Chondrocyte (in vitro differentiated cells): ENCODE measurements at regions not wholly inside any gene's neighbourhood (a gene's known extent, or its start where the extent isn't known, plus 50 kb on each side); places are given as distances from the start of the nearest gene placed in this dataset.

ENCODE experiments used
- DNase-seq: peaks from one replicate; pipeline ENCODE4 v3.0.0; 2021; ENCODE audit warnings: mixed read lengths, low spot score
- H3K27ac Mint-ChIP-seq: one replicate; pipeline ENCODE4 v1.8.0; 2021; ENCODE audit warnings: mild to moderate bottlenecking, moderate library complexity, mixed read lengths; ENCODE audit not compliant: unreplicated experiment
- H3K27me3 Mint-ChIP-seq: 2 replicates; pipeline ENCODE4 v1.8.0; 2021; ENCODE audit warnings: low read depth, mixed read lengths
- H3K36me3 Mint-ChIP-seq: 2 replicates; pipeline ENCODE4 v1.8.0; 2021; ENCODE audit warnings: low read depth, mixed read lengths
- H3K4me1 Mint-ChIP-seq: 2 replicates; pipeline ENCODE4 v1.8.0; 2021; ENCODE audit warnings: low read depth, mild to moderate bottlenecking, mixed read lengths
- H3K4me3 Mint-ChIP-seq: one replicate; pipeline ENCODE4 v1.8.0; 2021; ENCODE audit warnings: mild to moderate bottlenecking, moderate library complexity, mixed read lengths; ENCODE audit not compliant: unreplicated experiment
- H3K9me3 Mint-ChIP-seq: 2 replicates; pipeline ENCODE4 v1.8.0; 2021; ENCODE audit warnings: low read depth, mixed read lengths
- CTCF ChIP-seq: fragments of 200-600 bp; sonication (generic); IDR thresholded peaks from 2 replicates; pipeline ENCODE4 v1.5.0; 2021; ENCODE audit warnings: antibody characterized with exemption, mild to moderate bottlenecking, moderate library complexity

GRCh38 chr9:7936163-7936562, 136.6 kb upstream of the DMAC1 start:
- Mint-ChIP-seq H3K36me3 (no peaks in the 10 kb centered on the region), H3K9me3 (peaks cover 10% of the 10 kb centered on the region), H3K27me3 (peaks cover 3% of the 10 kb centered on the region), H3K27ac (no peak overlapping the region), H3K4me1 (peaks cover 13% of the 10 kb centered on the region), H3K4me3 (no peak overlapping the region)
- TF ChIP-seq CTCF: no peak
- no peak for DNase-seq

GRCh38 chr9:7935681-7936080, 136.1 kb upstream of the DMAC1 start:
- no peaks in the 10 kb centered on the region for H3K36me3 Mint-ChIP-seq
- peaks cover 10% of the 10 kb centered on the region for H3K9me3 Mint-ChIP-seq
- TF ChIP-seq CTCF: no peak
- no peak overlapping the region for H3K27ac Mint-ChIP-seq
- no peak for DNase-seq
- no peak overlapping the region for H3K4me3 Mint-ChIP-seq
- peaks cover 5% of the 10 kb centered on the region for H3K27me3 Mint-ChIP-seq
- H3K4me1 Mint-ChIP-seq: peaks cover 13% of the 10 kb centered on the region

- TF ChIP-seq CTCF: no peak
- H3K4me1 Mint-ChIP-seq: peaks cover 8% of the 10 kb centered on the region
- no peaks in the 10 kb centered on the region for H3K36me3 Mint-ChIP-seq
- no peaks in the 10 kb centered on the region for H3K9me3 Mint-ChIP-seq
- H3K4me3 Mint-ChIP-seq: no peak overlapping the region
- H3K27ac Mint-ChIP-seq: no peak overlapping the region
- no peak for DNase-seq
- H3K27me3 Mint-ChIP-seq: peaks cover 6% of the 10 kb centered on the region
Measured at GRCh38 chr9:7932767-7933166, 133.2 kb upstream of the DMAC1 start.

GRCh38 chr9:7930613-7931012, 131.0 kb upstream of the DMAC1 start:
- Mint-ChIP-seq H3K4me3 (no peak overlapping the region), H3K4me1 (no peaks in the 10 kb centered on the region)

GRCh38 chr9:7921545-7922197, 122.1 kb upstream of the DMAC1 start:
- H3K9me3 Mint-ChIP-seq: no peaks in the 10 kb centered on the region
- no peaks in the 10 kb centered on the region for H3K4me1 Mint-ChIP-seq
- no peaks in the 10 kb centered on the region for H3K36me3 Mint-ChIP-seq
- DNase-seq: no peak
- no peaks in the 10 kb centered on the region for H3K27me3 Mint-ChIP-seq
- TF ChIP-seq CTCF: no peak
- H3K4me3 Mint-ChIP-seq: no peak overlapping the region
- no peak overlapping the region for H3K27ac Mint-ChIP-seq

More at GRCh38 chr9:7930613-7931012, 131.0 kb upstream of the DMAC1 start:
- peaks cover 6% of the 10 kb centered on the region for H3K27me3 Mint-ChIP-seq
- no peak for DNase-seq
- no peaks in the 10 kb centered on the region for H3K9me3 Mint-ChIP-seq
- no peak for TF ChIP-seq CTCF
- H3K36me3 Mint-ChIP-seq: no peaks in the 10 kb centered on the region
- no peak overlapping the region for H3K27ac Mint-ChIP-seq
